OCI-LY7 (cell line): ENCODE measurements at regions not wholly inside any gene's neighbourhood (a gene's known extent, or its start where the extent isn't known, plus 50 kb on each side); places are given as distances from the start of the nearest gene placed in this dataset.

Source experiments
- CTCF ChIP-seq: fragments of 200-600 bp; sonication (generic); conservative IDR thresholded peaks from 2 replicates; pipeline ENCODE4 v1.5.1; 2014; ENCODE audit warnings: mild to moderate bottlenecking, antibody characterized with exemption, low read length, moderate library complexity, mixed read lengths
- EZH2phosphoT487 ChIP-seq: fragments of 200-600 bp; sonication (generic); IDR thresholded peaks from 2 replicates; pipeline ENCODE4 v1.6.1; 2018; ENCODE audit warnings: low read depth, borderline replicate concordance, mild to moderate bottlenecking, mixed run types, antibody characterized with exemption, low read length, moderate library complexity, mixed read lengths

- TF ChIP-seq CTCF (no peak), EZH2phosphoT487 (no peak)
Observed at GRCh38 chr4:133714211-133714610, 487.4 kb downstream of the PABPC4L start.
